ENCODE measurements at regions not wholly inside any gene's neighbourhood (a gene's known extent, or its start where the extent isn't known, plus 50 kb on each side); places are given as distances from the start of the nearest gene placed in this dataset.

DNA sequence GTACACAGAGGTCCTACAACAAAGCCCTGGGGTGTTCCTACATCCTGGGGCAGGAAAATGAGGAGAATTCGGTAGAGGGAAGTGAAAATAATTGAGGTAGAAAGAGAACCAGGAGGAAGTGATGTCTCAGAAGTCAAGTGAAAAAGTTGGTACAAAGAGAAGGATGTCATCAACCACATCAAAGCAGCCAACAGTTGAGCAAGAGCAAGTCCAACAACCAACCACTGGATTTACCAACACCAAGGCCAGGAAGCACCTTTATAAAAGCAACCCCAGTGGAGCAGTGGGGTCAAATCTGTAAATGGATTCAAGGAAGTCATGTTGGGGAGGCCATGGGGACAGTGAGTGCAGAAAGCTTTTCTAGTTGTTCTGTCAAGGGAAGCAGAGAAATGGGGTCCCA is 360.4 kb downstream of the ZNF516 start:
- no peak for TF ChIP-seq CTCF (IDR thresholded peaks at IDR 0.05)
- no peak for TF ChIP-seq POLR2A (IDR thresholded peaks at IDR 0.05)
